HepG2 (cell line): ENCODE measurements at regions not wholly inside any gene's neighbourhood (a gene's known extent, or its start where the extent isn't known, plus 50 kb on each side); places are given as distances from the start of the nearest gene placed in this dataset.
"Not testable (repeated sequence)": the region's sequence is repeated elsewhere in the genome, so short reads cannot be mapped to it uniquely, and the experiment has no call there.

Source experiments
- ATAC-seq: fragments of 200-7000 bp; cut with Tn5 transposase; 3 replicates; pipeline ENCODE4 v1.9.1; 2020; ENCODE audit warnings: mild to moderate bottlenecking, moderate library complexity
- BruUV-seq: library from RNA; stranded (reverse); fragments of 400-500 nt; replicated peaks from 2 replicates; lab custom pipeline; 2021; lab: Mats Ljungman, UMichigan
- CTCF ChIA-PET: fragments of 300-600 bp; formaldehyde crosslinking; extraction: SDS; loops from one replicate; lab custom pipeline; 2021; ENCODE audit warnings: low total read pairs, inconsistent platforms, low intra/inter-chr PET ratio; lab: Yijun Ruan, JAX
- POLR2A ChIA-PET: fragments of 350-600 bp; sonication (Branson Sonifier 250); formaldehyde crosslinking; loops from one replicate; lab custom pipeline; 2020; ENCODE audit warnings: antibody characterized with exemption, inconsistent platforms; lab: Yijun Ruan, JAX
- DNase-seq: peaks from one replicate; pipeline ENCODE4 v3.0.0-alpha.2; 2015; ENCODE audit warnings: low spot score
- FAIRE-seq: peaks from 3 replicates; lab custom pipeline; 2011; peaks lifted over from hg19 to GRCh38; lab: Jason Lieb, UNC
- H2AFZ ChIP-seq: one replicate; pipeline ENCODE4 v1.6.1; 2011; ENCODE audit warnings: low read length, inconsistent platforms
- H3K27ac ChIP-seq: fragments of 300-600 bp; 3 replicates; pipeline ENCODE4 v1.8.0; 2011; ENCODE audit warnings: mixed run types, mild to moderate bottlenecking, mixed read lengths, low read length, inconsistent platforms; ENCODE audit not compliant: insufficient read depth; ENCODE audit errors: extremely low read length
- H3K27me3 ChIP-seq, 2 experiments: fragments of 200-600 bp in 1 of 2; 2 replicates in 1 of 2; 3 replicates in 1 of 2; pipeline versions ENCODE4 v1.6.0 to v1.8.0; 2011; ENCODE audit warnings: low read length in 2 of 2, mild to moderate bottlenecking in 2 of 2, moderate library complexity in 2 of 2, inconsistent platforms in 1 of 2; ENCODE audit not compliant: insufficient read depth in 2 of 2, control insufficient read depth in 1 of 2
- H3K36me3 ChIP-seq, 2 experiments: fragments of 200-600 bp in 1 of 2; replicated peaks in 1 of 2; 2 replicates in 1 of 2; 3 replicates in 1 of 2; pipeline versions ENCODE4 v1.5.1 to v1.8.0; 2011; ENCODE audit warnings: low read length in 2 of 2, inconsistent platforms in 1 of 2; ENCODE audit not compliant: insufficient read depth in 2 of 2, control insufficient read depth in 1 of 2
- H3K4me1 ChIP-seq: 2 replicates; pipeline ENCODE4 v1.5.1; 2012; ENCODE audit warnings: low read length, inconsistent platforms; ENCODE audit not compliant: insufficient read depth
- H3K4me2 ChIP-seq: 2 replicates; pipeline ENCODE4 v1.6.0; 2011; ENCODE audit warnings: low read depth, low read length, inconsistent platforms
- H3K4me3 ChIP-seq, 3 experiments: fragments of 200-600 bp in 1 of 3; sonication (generic), shearing (Covaris generic) in 1 of 3; replicated peaks in 1 of 3; 2 replicates each; pipeline ENCODE4 v1.5.1; 2011 to 2016; ENCODE audit warnings: low read length in 3 of 3, inconsistent platforms in 2 of 3, low read depth in 2 of 3, mild to moderate bottlenecking in 2 of 3, control low read depth in 1 of 3, mixed read lengths in 1 of 3; ENCODE audit not compliant: insufficient read depth in 1 of 3
- H3K79me2 ChIP-seq: one replicate; pipeline ENCODE4 v1.6.1; 2011; ENCODE audit warnings: low read length, inconsistent platforms; ENCODE audit not compliant: insufficient read depth
- H3K9ac ChIP-seq: 2 replicates; pipeline ENCODE4 v1.6.0; 2011; ENCODE audit warnings: mild to moderate bottlenecking, low read depth, low read length, inconsistent platforms; ENCODE audit not compliant: insufficient read depth
- H3K9me3 ChIP-seq: 2 replicates; pipeline ENCODE4 v1.5.1; 2012; ENCODE audit warnings: mild to moderate bottlenecking, low read length
- H4K20me1 ChIP-seq: 2 replicates; pipeline ENCODE4 v1.6.0; 2011; ENCODE audit warnings: inconsistent platforms, mild to moderate bottlenecking, low read length, moderate library complexity; ENCODE audit not compliant: insufficient read depth
- MAF1 ChIP-seq: sonication (generic); formaldehyde crosslinking; IDR thresholded peaks from 2 replicates; pipeline ENCODE4 v1.5.0; 2020; ENCODE audit warnings: missing genetic modification reagents, borderline replicate concordance
- NFIB ChIP-seq: sonication (generic); formaldehyde crosslinking; IDR thresholded peaks from 2 replicates; pipeline ENCODE4 v1.9.0; 2021; ENCODE audit warnings: missing genetic modification reagents, mild to moderate bottlenecking, borderline replicate concordance
- NFYC ChIP-seq: IDR thresholded peaks from 2 replicates; pipeline ENCODE4 v1.6.1; 2016; ENCODE audit warnings: missing genetic modification reagents, missing compliant biosample characterization
- POLR2G ChIP-seq: fragments of 200-400 bp; formaldehyde crosslinking; IDR thresholded peaks from 2 replicates; pipeline ENCODE4 v1.6.1; 2018; ENCODE audit warnings: mild to moderate bottlenecking, low read depth, low read length, moderate library complexity
- RBM22 ChIP-seq: fragments of 200-400 bp; formaldehyde crosslinking; optimal IDR thresholded peaks from 2 replicates; pipeline ENCODE3; 2017; ENCODE audit warnings: mild to moderate bottlenecking, low read length, moderate library complexity
- SIN3A ChIP-seq: IDR thresholded peaks from 2 replicates; pipeline ENCODE4 v1.6.1; 2011; ENCODE audit warnings: low read depth, mild to moderate bottlenecking, control low read depth, low read length, borderline replicate concordance
- TEAD3 ChIP-seq: optimal IDR thresholded peaks from 2 replicates; pipeline ENCODE3; 2016; ENCODE audit warnings: borderline replicate concordance
- THYN1 ChIP-seq: sonication (generic); formaldehyde crosslinking; IDR thresholded peaks from 2 replicates; pipeline ENCODE4 v1.8.1; 2023; ENCODE audit warnings: low read depth, mild to moderate bottlenecking, moderate library complexity, missing genetic modification reagents, borderline replicate concordance
- ZNF232 ChIP-seq: sonication (generic); formaldehyde crosslinking; IDR thresholded peaks from 2 replicates; pipeline ENCODE4 v1.4.0; 2020; ENCODE audit warnings: missing genetic modification reagents, borderline replicate concordance
- ZNF350 ChIP-seq: sonication (generic); formaldehyde crosslinking; IDR thresholded peaks from 2 replicates; pipeline ENCODE4 v1.4.0; 2020; ENCODE audit warnings: mild to moderate bottlenecking, low read depth, missing genetic modification reagents, borderline replicate concordance
- WGBS: methylation state at CpG from one replicate; pipeline ENCODE4 v1.1.6; 2017; ENCODE audit warnings: low lambda C conversion rate; 5-methylcytosine and 5-hydroxymethylcytosine counted together
- in situ Hi-C: cut with HindIII; loops from 2 replicates; pipeline ENCODE4 v1.10.0; 2017; ENCODE audit warnings: low pct_unique_long_range_greater_than_20kb; ENCODE audit not compliant: extremely low pct_ligation_motif_present
- intact Hi-C: fragments of 100-400 bp; cut with micrococcal nuclease; formaldehyde crosslinking; loops from one replicate; pipeline ENCODE4 v1.10.0; 2022; ENCODE audit not compliant: unreplicated experiment
- TF ChIP-seq, protein P1 (sequence below): sonication (generic); formaldehyde crosslinking; IDR thresholded peaks from 2 replicates; pipeline ENCODE4 v1.8.1; 2023; ENCODE audit warnings: mild to moderate bottlenecking, missing genetic modification reagents

GRCh38 chr5:17065458-17065857, 129.4 kb upstream of the MYO10 start (continued):
- TF ChIP-seq THYN1 (CRISPR knock-in tag): no peak
- no peak for TF ChIP-seq NFYC
- TF ChIP-seq ZNF350 (CRISPR knock-in tag): no peak
- no peak for TF ChIP-seq ZNF232

DNA sequence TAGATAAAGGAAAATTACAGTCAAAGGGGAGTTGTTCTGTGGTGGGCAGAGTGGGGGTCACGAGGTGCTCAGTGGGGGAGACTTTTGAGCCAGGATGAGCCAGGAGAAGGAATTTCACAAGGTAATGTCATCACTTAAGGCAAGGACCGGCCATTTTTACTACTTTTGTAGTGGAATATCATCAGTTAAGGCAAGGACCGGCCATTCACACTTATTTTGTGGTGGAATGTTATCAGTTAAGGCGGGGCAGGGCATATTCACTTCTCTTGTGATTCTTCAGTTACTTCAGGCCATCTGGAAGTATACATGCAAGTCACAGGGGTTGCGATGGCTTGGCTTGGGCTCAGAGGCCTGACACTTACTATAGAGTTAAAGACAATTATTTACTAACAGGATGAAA, 129.9 kb upstream of the MYO10 start:
- H3K27ac ChIP-seq, H3K9ac ChIP-seq, DNase-seq, H3K36me3 ChIP-seq, H3K79me2 ChIP-seq, H3K9me3 ChIP-seq, POLR2A ChIA-PET, ATAC-seq, H3K4me2 ChIP-seq, H3K27me3 ChIP-seq, H3K4me1 ChIP-seq, BruUV-seq, H2AFZ ChIP-seq, H3K4me3 ChIP-seq, FAIRE-seq, in situ Hi-C loops, H4K20me1 ChIP-seq, CTCF ChIA-PET, intact Hi-C loops: not testable (repeated sequence)
- WGBS: 48% methylated on average over 5 of the region's 5 CpGs

DNA sequence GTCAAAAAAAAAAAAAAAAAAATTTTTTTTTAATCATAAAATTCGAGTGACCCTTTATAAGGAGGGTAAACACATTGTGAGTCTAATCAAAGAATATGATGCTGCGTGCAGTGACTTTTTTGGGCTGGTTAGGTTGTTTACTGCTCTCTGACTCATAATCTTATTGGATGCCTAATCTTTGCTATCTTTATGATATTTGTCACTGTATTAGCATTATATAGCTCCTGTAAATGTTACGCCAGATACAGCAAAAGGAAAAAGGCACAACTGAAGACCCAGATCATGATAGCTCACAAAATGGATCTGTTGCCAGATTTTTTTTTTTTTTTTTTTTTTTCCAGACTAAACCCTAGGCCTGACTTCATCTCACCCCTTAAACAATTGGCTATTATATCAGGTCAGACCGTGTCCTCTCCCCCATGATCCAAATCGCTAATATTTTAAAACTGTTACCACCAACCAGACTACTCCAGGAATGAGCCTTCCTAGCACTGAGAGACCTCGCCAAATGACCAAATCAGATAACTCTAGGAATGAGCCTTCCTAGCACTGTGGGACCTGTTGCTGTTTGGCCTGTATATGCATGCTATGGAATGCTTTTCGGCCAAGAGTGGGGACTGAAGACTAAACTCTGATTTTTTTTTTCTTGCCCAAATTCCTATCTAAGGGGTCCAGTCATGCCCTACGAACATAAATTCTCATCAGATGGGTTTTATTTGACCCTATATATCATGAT, 131.7 kb upstream of the MYO10 start:
- Histone ChIP-seq H3K4me3 (no peak overlapping the region), H3K27ac (no peak overlapping the region), H3K9me3 (no peaks in the 10 kb centered on the region), H3K9ac (no peak overlapping the region), H3K27me3 (no peaks in the 10 kb centered on the region), H3K4me2 (no peak overlapping the region), H3K79me2 (no peaks in the 10 kb centered on the region), H2AFZ (no peak overlapping the region), H3K36me3 (no peaks in the 10 kb centered on the region), H3K4me1 (no peaks in the 10 kb centered on the region), H4K20me1 (no peaks in the 10 kb centered on the region)
- no peak for DNase-seq
- no TSS peak for BruUV-seq
- ChIA-PET POLR2A (no interaction called here), CTCF (no interaction called here)
- ATAC-seq: no peak
- in situ Hi-C loops: no loop called here
- no peak for FAIRE-seq
- intact Hi-C loops: no loop called here
- TF ChIP-seq MAF1 (CRISPR knock-in tag): no peak
- no peak for TF ChIP-seq TEAD3
- TF ChIP-seq, protein P1, sequence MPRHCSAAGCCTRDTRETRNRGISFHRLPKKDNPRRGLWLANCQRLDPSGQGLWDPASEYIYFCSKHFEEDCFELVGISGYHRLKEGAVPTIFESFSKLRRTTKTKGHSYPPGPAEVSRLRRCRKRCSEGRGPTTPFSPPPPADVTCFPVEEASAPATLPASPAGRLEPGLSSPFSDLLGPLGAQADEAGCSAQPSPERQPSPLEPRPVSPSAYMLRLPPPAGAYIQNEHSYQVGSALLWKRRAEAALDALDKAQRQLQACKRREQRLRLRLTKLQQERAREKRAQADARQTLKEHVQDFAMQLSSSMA (CRISPR knock-in tag): no peak
- TF ChIP-seq POLR2G: no peak
- TF ChIP-seq NFIB (CRISPR knock-in tag): no peak
- no peak for TF ChIP-seq RBM22
- TF ChIP-seq SIN3A: no peak
- WGBS: 38% methylated on average over 8 of the region's 8 CpGs
